ENCODE measurements at regions not wholly inside any gene's neighbourhood (a gene's known extent, or its start where the extent isn't known, plus 50 kb on each side); places are given as distances from the start of the nearest gene placed in this dataset.

DNA sequence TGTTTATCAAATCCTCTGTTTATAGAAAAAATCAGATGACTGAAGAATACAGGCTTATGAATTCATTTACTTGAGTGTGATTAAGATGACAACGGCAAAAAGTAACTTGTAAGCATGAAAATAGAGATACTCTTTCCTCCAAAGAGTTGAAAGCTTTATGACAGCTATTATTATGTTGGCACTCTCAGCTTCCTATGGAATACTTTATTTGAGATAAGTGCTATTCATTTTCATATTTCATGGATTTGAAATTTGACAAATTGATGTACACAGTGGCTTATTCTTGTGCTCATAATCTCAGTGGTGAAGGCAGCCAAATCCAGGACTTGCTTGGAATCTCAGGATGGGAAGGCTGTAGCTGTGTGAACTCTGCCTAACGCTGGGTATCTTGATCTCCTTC lies 991.6 kb downstream of the GALC start:
- TF ChIP-seq SIN3A (IDR thresholded peaks at IDR 0.05; ENCODE audit: borderline replicate concordance, insufficient read depth, low read depth, low read length) (no peak), POLR2AphosphoS5 (IDR thresholded peaks at IDR 0.05; ENCODE audit: low read depth, low read length) (no peak), TCF7L2 (IDR thresholded peaks at IDR 0.05; ENCODE audit: low read depth, low read length) (no peak)
- TF ChIP-seq, protein P1, sequence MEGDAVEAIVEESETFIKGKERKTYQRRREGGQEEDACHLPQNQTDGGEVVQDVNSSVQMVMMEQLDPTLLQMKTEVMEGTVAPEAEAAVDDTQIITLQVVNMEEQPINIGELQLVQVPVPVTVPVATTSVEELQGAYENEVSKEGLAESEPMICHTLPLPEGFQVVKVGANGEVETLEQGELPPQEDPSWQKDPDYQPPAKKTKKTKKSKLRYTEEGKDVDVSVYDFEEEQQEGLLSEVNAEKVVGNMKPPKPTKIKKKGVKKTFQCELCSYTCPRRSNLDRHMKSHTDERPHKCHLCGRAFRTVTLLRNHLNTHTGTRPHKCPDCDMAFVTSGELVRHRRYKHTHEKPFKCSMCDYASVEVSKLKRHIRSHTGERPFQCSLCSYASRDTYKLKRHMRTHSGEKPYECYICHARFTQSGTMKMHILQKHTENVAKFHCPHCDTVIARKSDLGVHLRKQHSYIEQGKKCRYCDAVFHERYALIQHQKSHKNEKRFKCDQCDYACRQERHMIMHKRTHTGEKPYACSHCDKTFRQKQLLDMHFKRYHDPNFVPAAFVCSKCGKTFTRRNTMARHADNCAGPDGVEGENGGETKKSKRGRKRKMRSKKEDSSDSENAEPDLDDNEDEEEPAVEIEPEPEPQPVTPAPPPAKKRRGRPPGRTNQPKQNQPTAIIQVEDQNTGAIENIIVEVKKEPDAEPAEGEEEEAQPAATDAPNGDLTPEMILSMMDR (IDR thresholded peaks at IDR 0.05): no peak
- TF ChIP-seq, protein P2, sequence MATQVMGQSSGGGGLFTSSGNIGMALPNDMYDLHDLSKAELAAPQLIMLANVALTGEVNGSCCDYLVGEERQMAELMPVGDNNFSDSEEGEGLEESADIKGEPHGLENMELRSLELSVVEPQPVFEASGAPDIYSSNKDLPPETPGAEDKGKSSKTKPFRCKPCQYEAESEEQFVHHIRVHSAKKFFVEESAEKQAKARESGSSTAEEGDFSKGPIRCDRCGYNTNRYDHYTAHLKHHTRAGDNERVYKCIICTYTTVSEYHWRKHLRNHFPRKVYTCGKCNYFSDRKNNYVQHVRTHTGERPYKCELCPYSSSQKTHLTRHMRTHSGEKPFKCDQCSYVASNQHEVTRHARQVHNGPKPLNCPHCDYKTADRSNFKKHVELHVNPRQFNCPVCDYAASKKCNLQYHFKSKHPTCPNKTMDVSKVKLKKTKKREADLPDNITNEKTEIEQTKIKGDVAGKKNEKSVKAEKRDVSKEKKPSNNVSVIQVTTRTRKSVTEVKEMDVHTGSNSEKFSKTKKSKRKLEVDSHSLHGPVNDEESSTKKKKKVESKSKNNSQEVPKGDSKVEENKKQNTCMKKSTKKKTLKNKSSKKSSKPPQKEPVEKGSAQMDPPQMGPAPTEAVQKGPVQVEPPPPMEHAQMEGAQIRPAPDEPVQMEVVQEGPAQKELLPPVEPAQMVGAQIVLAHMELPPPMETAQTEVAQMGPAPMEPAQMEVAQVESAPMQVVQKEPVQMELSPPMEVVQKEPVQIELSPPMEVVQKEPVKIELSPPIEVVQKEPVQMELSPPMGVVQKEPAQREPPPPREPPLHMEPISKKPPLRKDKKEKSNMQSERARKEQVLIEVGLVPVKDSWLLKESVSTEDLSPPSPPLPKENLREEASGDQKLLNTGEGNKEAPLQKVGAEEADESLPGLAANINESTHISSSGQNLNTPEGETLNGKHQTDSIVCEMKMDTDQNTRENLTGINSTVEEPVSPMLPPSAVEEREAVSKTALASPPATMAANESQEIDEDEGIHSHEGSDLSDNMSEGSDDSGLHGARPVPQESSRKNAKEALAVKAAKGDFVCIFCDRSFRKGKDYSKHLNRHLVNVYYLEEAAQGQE (IDR thresholded peaks at IDR 0.05; ENCODE audit: insufficient read depth in 1 of 2, low read depth in 2 of 2, low read length in 1 of 2): no peak
- in situ Hi-C loops (cut with HindIII; ENCODE audit: low pct_unique_long_range_greater_than_20kb, low sequenced_read_pairs): no loop called here
- no TSS peak for BruUV-seq (replicated peaks)
- ATAC-seq: no peak
- H3K27ac ChIP-seq (ENCODE audit: low read length): no peak overlapping the region
- H3K4me1 ChIP-seq (ENCODE audit: control insufficient read depth, insufficient read depth, low read length): no peaks in the 10 kb centered on the region
- H3K4me3 ChIP-seq (ENCODE audit: low read depth in 2 of 2, low read length in 2 of 2): no peak overlapping the region
- H3K36me3 ChIP-seq (ENCODE audit: control insufficient read depth, insufficient read depth, low read length): no peaks in the 10 kb centered on the region
- CTCF ChIA-PET: no interaction called here
- DNase-seq (ENCODE audit: low read depth, low spot score): no peak
- H3K27me3 ChIP-seq (ENCODE audit: control insufficient read depth, insufficient read depth, low read length): no peaks in the 10 kb centered on the region
- intact Hi-C loops (cut with micrococcal nuclease; ENCODE audit: unreplicated experiment): no loop called here
- H3K9me3 ChIP-seq (ENCODE audit: control insufficient read depth, insufficient read depth, low read depth, low read length): no peaks in the 10 kb centered on the region
- POLR2A ChIA-PET: no interaction called here

DNA sequence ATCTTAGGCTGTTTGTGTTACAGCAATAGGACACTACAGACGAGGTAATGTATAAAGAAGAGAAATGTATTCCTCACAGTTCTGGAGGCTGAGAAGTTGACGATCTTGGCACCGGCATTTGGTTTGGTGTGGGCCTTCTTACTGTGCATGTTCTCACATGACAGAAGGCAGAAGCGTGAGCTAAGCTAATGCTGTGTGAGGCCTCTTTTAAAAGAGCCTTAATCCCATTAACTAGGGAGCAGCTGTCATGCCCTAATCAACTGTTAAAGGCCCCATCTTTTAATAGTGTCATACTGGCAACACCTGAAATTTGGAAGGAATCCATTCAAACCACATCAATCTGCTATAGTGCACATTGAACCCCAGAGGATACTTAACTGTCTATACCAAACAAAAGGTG lies 992.9 kb downstream of the GALC start:
- no peak for DNase-seq (ENCODE audit: low read depth, low spot score)
- Histone ChIP-seq H3K4me3 (ENCODE audit: low read depth in 2 of 2, low read length in 2 of 2) (no peak overlapping the region), H3K9me3 (ENCODE audit: control insufficient read depth, insufficient read depth, low read depth, low read length) (no peaks in the 10 kb centered on the region), H3K27me3 (ENCODE audit: control insufficient read depth, insufficient read depth, low read length) (no peaks in the 10 kb centered on the region), H3K4me1 (ENCODE audit: control insufficient read depth, insufficient read depth, low read length) (no peaks in the 10 kb centered on the region), H3K36me3 (ENCODE audit: control insufficient read depth, insufficient read depth, low read length) (no peaks in the 10 kb centered on the region), H3K27ac (ENCODE audit: low read length) (no peak overlapping the region)
- no TSS peak for BruUV-seq (replicated peaks)
- ChIA-PET POLR2A (no interaction called here), CTCF (no interaction called here)
- ATAC-seq: no peak
- in situ Hi-C loops (cut with HindIII; ENCODE audit: low pct_unique_long_range_greater_than_20kb, low sequenced_read_pairs): no loop called here
- intact Hi-C loops (cut with micrococcal nuclease; ENCODE audit: unreplicated experiment): no loop called here
- TF ChIP-seq TCF7L2 (IDR thresholded peaks at IDR 0.05; ENCODE audit: low read depth, low read length) (no peak), SIN3A (IDR thresholded peaks at IDR 0.05; ENCODE audit: borderline replicate concordance, insufficient read depth, low read depth, low read length) (no peak), POLR2AphosphoS5 (IDR thresholded peaks at IDR 0.05; ENCODE audit: low read depth, low read length) (no peak)
- TF ChIP-seq, protein P1 (IDR thresholded peaks at IDR 0.05): no peak
- TF ChIP-seq, protein P2 (IDR thresholded peaks at IDR 0.05; ENCODE audit: insufficient read depth in 1 of 2, low read depth in 2 of 2, low read length in 1 of 2): no peak

Data from Panc1 (cell line).